SK-N-SH (cell line): ENCODE measurements at regions not wholly inside any gene's neighbourhood (a gene's known extent, or its start where the extent isn't known, plus 50 kb on each side); places are given as distances from the start of the nearest gene placed in this dataset.

Experiments used
- POLR2AphosphoS5 ChIP-seq: IDR thresholded peaks from 2 replicates; pipeline ENCODE4 v1.6.1; 2012; ENCODE audit warnings: low read depth, low read length
- YY1 ChIP-seq: IDR thresholded peaks from 2 replicates; pipeline ENCODE4 v1.4.0; 2012; ENCODE audit warnings: low read depth, mild to moderate bottlenecking

DNA sequence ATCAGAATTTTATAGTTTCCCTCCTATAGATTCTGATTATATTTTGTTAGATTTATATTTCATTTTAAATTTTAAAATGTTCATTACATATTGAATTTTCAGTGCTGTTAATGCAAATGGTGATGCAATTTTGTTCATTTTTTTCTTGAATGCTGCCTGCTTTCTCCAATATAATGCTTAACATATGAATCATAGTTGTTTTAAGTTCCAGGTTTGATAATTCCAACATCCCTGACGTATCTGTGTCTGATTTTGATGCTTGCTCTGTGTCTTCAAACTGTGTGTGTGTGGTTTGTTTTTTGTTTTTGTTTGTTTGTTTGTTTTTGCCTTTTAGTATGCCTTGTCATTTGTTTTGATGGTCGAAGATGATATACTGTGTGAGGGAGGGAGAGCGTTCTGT is 134.7 kb upstream of the ELAC2 start:
- no peak for TF ChIP-seq POLR2AphosphoS5
- TF ChIP-seq YY1: no peak
